ENCODE measurements at regions not wholly inside any gene's neighbourhood (a gene's known extent, or its start where the extent isn't known, plus 50 kb on each side); places are given as distances from the start of the nearest gene placed in this dataset.
"Not testable (repeated sequence)": the region's sequence is repeated elsewhere in the genome, so short reads cannot be mapped to it uniquely, and the experiment has no call there.

GRCh38 chr3:19825193-19825592 lies 108.8 kb downstream of the EFHB start:
- no peak overlapping the region for H3K4me3 Mint-ChIP-seq
- ATAC-seq (no peak), DNase-seq (no peak)
- H3K9me3 Mint-ChIP-seq: peaks cover 7 to 12% of the 10 kb centered on the region in 2 donors
- H3K4me1 Mint-ChIP-seq: no peaks in the 10 kb centered on the region
- peaks cover 20% of the 10 kb centered on the region for H3K27me3 Mint-ChIP-seq
- no peak overlapping the region for H3K27ac Mint-ChIP-seq

GRCh38 chr3:19822805-19823204 lies 111.2 kb downstream of the EFHB start:
- ATAC-seq (peak; percentile 23), DNase-seq (no peak)
- no peak overlapping the region for H3K4me3 Mint-ChIP-seq
- peaks cover 12% of the 10 kb centered on the region for H3K27me3 Mint-ChIP-seq
- H3K4me1 Mint-ChIP-seq: no peaks in the 10 kb centered on the region
- no peak overlapping the region for H3K27ac Mint-ChIP-seq
- H3K9me3 Mint-ChIP-seq: peaks cover 7 to 12% of the 10 kb centered on the region in 2 donors

- no peak overlapping the region for H3K27ac Mint-ChIP-seq
- no peaks in the 10 kb centered on the region for H3K27me3 Mint-ChIP-seq
- no peaks in the 10 kb centered on the region for H3K9me3 Mint-ChIP-seq
- ATAC-seq: no peak
- no peak for DNase-seq
- no peak overlapping the region for H3K4me3 Mint-ChIP-seq
- H3K4me1 Mint-ChIP-seq: no peaks in the 10 kb centered on the region
Measured at GRCh38 chr3:19816631-19817030, 117.4 kb downstream of the EFHB start.

GRCh38 chr3:19815805-19816204 lies 118.2 kb downstream of the EFHB start:
- ATAC-seq (no peak), DNase-seq (no peak)
- Mint-ChIP-seq H3K4me1 (no peaks in the 10 kb centered on the region), H3K27ac (no peak overlapping the region), H3K9me3 (no peaks in the 10 kb centered on the region), H3K27me3 (no peaks in the 10 kb centered on the region), H3K4me3 (no peak overlapping the region)

GRCh38 chr3:19813743-19814142 lies 120.3 kb downstream of the EFHB start:
- not testable (repeated sequence) for H3K9me3 Mint-ChIP-seq, H3K27ac Mint-ChIP-seq, H3K27me3 Mint-ChIP-seq, H3K4me3 Mint-ChIP-seq, ATAC-seq, H3K4me1 Mint-ChIP-seq, DNase-seq

DNA sequence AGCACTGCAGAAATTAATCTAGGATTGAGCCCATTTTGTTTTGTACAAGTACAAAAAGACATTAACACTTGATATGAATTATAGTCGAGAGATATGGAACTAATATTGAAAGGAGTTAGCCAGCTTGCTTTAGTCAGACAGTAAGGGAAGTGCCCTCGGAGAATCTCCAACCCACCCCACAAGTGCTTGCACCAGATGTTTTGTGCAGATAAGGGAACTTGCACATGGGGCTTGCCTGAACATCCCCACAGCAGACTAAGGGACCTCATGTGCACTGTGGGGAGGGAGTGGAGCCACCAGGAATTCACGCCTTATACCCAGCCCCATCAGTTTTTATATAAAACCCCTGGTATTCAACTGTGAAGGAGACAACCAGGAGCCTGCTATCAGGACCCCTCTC lies 122.3 kb downstream of the EFHB start:
- DNase-seq (no peak), ATAC-seq (no peak)
- H3K4me3 Mint-ChIP-seq: no peak overlapping the region
- H3K4me1 Mint-ChIP-seq: no peaks in the 10 kb centered on the region
- H3K27ac Mint-ChIP-seq: no peak overlapping the region
- H3K27me3 Mint-ChIP-seq: no peaks in the 10 kb centered on the region
- no peaks in the 10 kb centered on the region for H3K9me3 Mint-ChIP-seq

DNA sequence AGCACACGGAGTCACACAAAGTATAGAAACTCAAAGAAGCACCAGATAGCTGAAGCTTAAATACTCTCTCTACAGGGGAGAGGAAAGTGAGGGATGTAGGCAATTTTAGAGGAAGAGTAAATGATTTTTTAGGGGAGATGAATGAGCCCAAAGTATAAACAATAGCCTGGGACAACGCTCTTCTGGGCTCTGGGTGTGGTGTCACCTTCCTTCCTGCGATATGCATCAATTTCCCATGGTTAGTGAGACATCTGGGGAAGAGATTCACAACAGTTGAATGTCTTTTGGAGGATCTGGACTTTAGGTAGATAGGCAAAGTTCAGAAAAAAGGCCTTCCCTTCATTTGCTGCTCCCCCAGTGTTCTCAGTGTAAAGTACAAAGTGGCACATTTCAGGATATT lies 125.2 kb downstream of the EFHB start:
- DNase-seq (no peak), ATAC-seq (no peak)
- Mint-ChIP-seq H3K9me3 (peaks cover 0 to 6% of the 10 kb centered on the region in 2 donors), H3K4me1 (no peaks in the 10 kb centered on the region), H3K27me3 (no peaks in the 10 kb centered on the region), H3K27ac (no peak overlapping the region), H3K4me3 (no peak overlapping the region)

DNA sequence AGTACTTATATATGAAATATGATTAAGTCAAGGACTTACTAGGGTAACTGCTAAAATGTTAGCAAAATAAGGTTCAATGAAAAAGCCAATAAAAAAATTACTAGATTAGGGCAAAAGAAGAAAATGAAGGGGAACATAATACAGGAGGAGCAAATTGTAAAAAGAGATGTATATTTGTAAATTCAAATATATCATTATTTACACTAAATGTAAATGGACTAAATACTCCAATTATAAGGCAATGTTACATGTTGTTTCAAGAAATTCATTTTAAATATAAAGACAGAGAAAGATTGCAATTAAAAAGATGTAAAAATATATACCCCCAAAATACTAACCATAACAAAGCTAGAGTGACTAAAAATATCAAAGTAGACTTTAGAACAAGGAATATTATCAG lies 134.1 kb downstream of the EFHB start:
- no peaks in the 10 kb centered on the region for H3K4me1 Mint-ChIP-seq
- peaks cover 14 to 36% of the 10 kb centered on the region in 2 donors for H3K9me3 Mint-ChIP-seq
- DNase-seq: no peak
- no peak for ATAC-seq
- no peaks in the 10 kb centered on the region for H3K27me3 Mint-ChIP-seq
- H3K27ac Mint-ChIP-seq: no peak overlapping the region
- no peak overlapping the region for H3K4me3 Mint-ChIP-seq

GRCh38 chr3:19799115-19799514 lies 134.9 kb downstream of the EFHB start:
- DNase-seq (no peak), ATAC-seq (no peak)
- no peaks in the 10 kb centered on the region for H3K4me1 Mint-ChIP-seq
- H3K27ac Mint-ChIP-seq: no peak overlapping the region
- H3K9me3 Mint-ChIP-seq: peaks cover 14 to 32% of the 10 kb centered on the region in 2 donors
- no peak overlapping the region for H3K4me3 Mint-ChIP-seq
- H3K27me3 Mint-ChIP-seq: no peaks in the 10 kb centered on the region

GRCh38 chr3:19798324-19798723 lies 135.7 kb downstream of the EFHB start:
- H3K27ac Mint-ChIP-seq: peak overlapping the region; percentile 14 to 24
- H3K4me1 Mint-ChIP-seq: no peaks in the 10 kb centered on the region
- no peaks in the 10 kb centered on the region for H3K27me3 Mint-ChIP-seq
- H3K9me3 Mint-ChIP-seq: peaks cover 14 to 24% of the 10 kb centered on the region in 2 donors
- ATAC-seq: no peak
- no peak overlapping the region for H3K4me3 Mint-ChIP-seq
- DNase-seq: no peak

DNA sequence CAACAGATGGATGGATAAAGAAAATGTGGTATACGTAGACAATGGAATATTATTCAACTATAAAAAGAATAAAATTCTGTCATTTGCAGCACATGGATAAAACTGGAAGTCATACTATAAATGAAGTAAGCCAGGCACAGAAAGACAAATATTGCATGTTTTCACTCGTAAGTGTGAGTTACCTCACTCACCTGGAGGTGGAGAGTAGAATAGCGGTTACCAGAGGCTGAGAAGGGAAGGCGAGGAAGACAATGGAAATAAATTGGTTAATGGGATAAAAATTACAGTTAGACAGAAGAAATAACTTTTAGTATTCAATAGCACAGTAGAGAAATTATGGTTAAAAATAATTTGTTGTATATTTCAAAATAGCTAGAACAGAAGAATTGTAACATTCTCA lies 141.6 kb downstream of the EFHB start:
- peaks cover 6% of the 10 kb centered on the region for H3K27me3 Mint-ChIP-seq
- H3K9me3 Mint-ChIP-seq: no peaks in the 10 kb centered on the region
- no peaks in the 10 kb centered on the region for H3K4me1 Mint-ChIP-seq
- H3K4me3 Mint-ChIP-seq: no peak overlapping the region
- H3K27ac Mint-ChIP-seq: no peak overlapping the region
- DNase-seq (no peak), ATAC-seq (no peak)

DNA sequence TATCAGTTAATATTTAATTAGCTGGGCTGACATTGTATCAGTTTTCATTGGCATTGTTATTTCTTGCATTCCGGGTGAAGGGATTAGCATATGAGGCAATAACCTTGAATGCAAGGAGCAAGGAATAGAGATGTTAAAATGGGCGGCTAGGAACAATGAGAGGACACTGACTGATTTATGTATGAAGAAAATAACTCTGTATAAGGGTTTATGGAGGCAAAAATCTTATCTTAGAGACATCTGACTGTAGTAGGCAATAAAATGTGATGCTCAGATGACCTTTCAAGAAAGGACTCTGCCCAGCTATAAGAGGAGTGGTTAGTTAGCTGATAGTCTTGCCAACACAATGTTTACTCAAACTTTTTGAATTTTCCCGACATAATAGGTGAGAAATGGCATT lies 158.3 kb downstream of the EFHB start:
- H3K27me3 Mint-ChIP-seq: no peaks in the 10 kb centered on the region
- no peaks in the 10 kb centered on the region for H3K9me3 Mint-ChIP-seq
- no peaks in the 10 kb centered on the region for H3K4me1 Mint-ChIP-seq
- no peak for DNase-seq
- ATAC-seq: no peak
- H3K27ac Mint-ChIP-seq: no peak overlapping the region
- no peak overlapping the region for H3K4me3 Mint-ChIP-seq

DNA sequence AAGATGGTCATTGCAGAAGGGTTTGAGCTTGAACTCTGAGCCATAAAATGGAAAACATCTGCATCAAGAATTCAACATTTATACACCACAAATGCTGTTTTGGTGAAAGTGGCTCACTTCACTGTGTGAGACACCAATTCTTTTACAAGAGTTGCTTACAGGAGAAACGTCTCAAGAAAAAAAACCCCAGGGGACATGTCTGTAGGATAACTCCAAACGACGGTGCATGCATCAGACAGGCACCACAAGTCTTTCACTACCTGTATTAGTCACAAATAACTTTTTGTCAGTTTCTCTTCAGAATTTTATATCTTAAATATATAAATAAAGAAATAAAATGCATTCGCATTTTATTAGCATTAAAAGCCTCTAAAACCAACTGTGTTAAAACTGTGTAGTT lies 164.3 kb downstream of the EFHB start:
- Mint-ChIP-seq H3K9me3 (no peaks in the 10 kb centered on the region), H3K4me1 (no peaks in the 10 kb centered on the region), H3K27ac (no peak overlapping the region), H3K4me3 (no peak overlapping the region), H3K27me3 (no peaks in the 10 kb centered on the region)
- ATAC-seq (no peak), DNase-seq (no peak)

DNA sequence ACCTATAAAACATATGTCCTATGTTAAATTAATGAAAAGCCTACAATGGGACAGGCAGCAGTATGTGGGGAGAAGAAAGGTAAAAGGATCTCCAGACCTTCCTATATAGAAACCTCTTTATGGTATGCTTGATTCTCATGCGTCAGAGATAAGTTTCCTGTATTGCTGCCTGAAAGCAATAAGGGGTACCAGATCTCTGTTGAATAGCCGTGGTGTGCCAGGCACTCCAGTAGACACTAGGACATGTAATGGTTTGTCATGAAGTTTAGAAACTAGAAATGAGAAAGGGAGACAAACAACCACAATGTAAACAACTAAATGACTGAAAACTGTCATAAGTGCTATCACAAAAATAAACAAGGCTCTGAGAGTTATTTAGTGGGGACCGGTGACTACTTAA lies 168.1 kb downstream of the EFHB start:
- Mint-ChIP-seq H3K27me3 (no peaks in the 10 kb centered on the region), H3K4me3 (no peak overlapping the region), H3K9me3 (no peaks in the 10 kb centered on the region), H3K27ac (no peak overlapping the region), H3K4me1 (no peaks in the 10 kb centered on the region)
- ATAC-seq (no peak), DNase-seq (no peak)

- ATAC-seq: no peak
- no peak for DNase-seq
- H3K27ac Mint-ChIP-seq: no peak overlapping the region
- H3K4me1 Mint-ChIP-seq: no peaks in the 10 kb centered on the region
- no peak overlapping the region for H3K4me3 Mint-ChIP-seq
- no peaks in the 10 kb centered on the region for H3K27me3 Mint-ChIP-seq
- peaks cover 0 to 6% of the 10 kb centered on the region in 2 donors for H3K9me3 Mint-ChIP-seq
Measured at GRCh38 chr3:19757773-19758172, 176.2 kb downstream of the EFHB start.

GRCh38 chr3:19749448-19750017 lies 184.5 kb downstream of the EFHB start:
- no peak overlapping the region for H3K27ac Mint-ChIP-seq
- ATAC-seq: peak; percentile 39
- H3K9me3 Mint-ChIP-seq: peaks cover under 1 to 7% of the 10 kb centered on the region in 2 donors
- DNase-seq: no peak
- no peak overlapping the region for H3K4me3 Mint-ChIP-seq
- H3K4me1 Mint-ChIP-seq: no peaks in the 10 kb centered on the region
- no peaks in the 10 kb centered on the region for H3K27me3 Mint-ChIP-seq

- H3K4me1 Mint-ChIP-seq: no peaks in the 10 kb centered on the region
- DNase-seq: no peak
- H3K9me3 Mint-ChIP-seq: peaks cover 0 to 7% of the 10 kb centered on the region in 2 donors
- H3K4me3 Mint-ChIP-seq: no peak overlapping the region
- ATAC-seq: peak; percentile 7
- no peaks in the 10 kb centered on the region for H3K27me3 Mint-ChIP-seq
- H3K27ac Mint-ChIP-seq: peak overlapping the region in 1 of 2 donors; percentile 7
Measured at GRCh38 chr3:19748782-19749447, 185.1 kb downstream of the EFHB start.

Measured in stimulated activated naive CD8-positive, alpha-beta T cell treated with anti-CD3 and anti-CD28 coated beads, Interleukin-15, amount 100 ng/mL, for 72 hours (primary cell).